Uterus (tissue), 2 donors: ENCODE measurements at regions not wholly inside any gene's neighbourhood (a gene's known extent, or its start where the extent isn't known, plus 50 kb on each side); places are given as distances from the start of the nearest gene placed in this dataset.

ENCODE experiments used
- POLR2A ChIP-seq, 2 donors: fragments of 450-650 bp; IDR thresholded peaks; one replicate each; pipeline ENCODE4 v1.6.1; 2016; ENCODE audit warnings: antibody characterized with exemption in 2 of 2, mild to moderate bottlenecking in 1 of 2, moderate library complexity in 1 of 2
- TF ChIP-seq, protein P1 (sequence below), 4 experiments: fragments of 200-600 bp in 2 of 4; fragments of 450-650 bp in 2 of 4; sonication (generic) in 2 of 4; IDR thresholded peaks; one replicate each; pipeline ENCODE4 v1.5.1; 2016 to 2019; ENCODE audit warnings: antibody characterized with exemption in 4 of 4, mild to moderate bottlenecking in 2 of 4, moderate library complexity in 1 of 4

DNA sequence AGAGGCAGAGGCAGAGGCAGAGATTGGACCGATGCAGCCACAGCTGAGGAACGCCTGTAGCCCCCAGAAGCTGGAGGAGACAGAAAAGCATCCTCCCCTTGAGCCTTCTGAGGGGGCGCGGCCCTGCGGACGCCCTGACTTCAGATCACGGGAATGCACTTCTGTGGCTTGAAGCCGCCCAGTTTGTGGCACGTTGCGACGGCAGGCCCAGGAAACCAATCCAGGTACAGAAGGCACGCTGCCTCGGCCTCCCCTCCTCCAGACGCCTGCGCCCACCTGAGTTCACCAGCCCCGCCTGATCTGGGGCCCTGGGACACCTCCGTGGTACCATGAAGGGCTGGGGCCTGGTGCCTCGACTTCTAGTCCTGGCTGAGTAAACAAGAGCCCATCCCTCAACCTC is 82.0 kb downstream of the NCOR2 start:
- TF ChIP-seq, protein P1, sequence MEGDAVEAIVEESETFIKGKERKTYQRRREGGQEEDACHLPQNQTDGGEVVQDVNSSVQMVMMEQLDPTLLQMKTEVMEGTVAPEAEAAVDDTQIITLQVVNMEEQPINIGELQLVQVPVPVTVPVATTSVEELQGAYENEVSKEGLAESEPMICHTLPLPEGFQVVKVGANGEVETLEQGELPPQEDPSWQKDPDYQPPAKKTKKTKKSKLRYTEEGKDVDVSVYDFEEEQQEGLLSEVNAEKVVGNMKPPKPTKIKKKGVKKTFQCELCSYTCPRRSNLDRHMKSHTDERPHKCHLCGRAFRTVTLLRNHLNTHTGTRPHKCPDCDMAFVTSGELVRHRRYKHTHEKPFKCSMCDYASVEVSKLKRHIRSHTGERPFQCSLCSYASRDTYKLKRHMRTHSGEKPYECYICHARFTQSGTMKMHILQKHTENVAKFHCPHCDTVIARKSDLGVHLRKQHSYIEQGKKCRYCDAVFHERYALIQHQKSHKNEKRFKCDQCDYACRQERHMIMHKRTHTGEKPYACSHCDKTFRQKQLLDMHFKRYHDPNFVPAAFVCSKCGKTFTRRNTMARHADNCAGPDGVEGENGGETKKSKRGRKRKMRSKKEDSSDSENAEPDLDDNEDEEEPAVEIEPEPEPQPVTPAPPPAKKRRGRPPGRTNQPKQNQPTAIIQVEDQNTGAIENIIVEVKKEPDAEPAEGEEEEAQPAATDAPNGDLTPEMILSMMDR (IDR thresholded peaks at IDR 0.05), result no peak
- TF ChIP-seq POLR2A (IDR thresholded peaks at IDR 0.05), result no peak
